GM12892 (cell line): ENCODE measurements at regions not wholly inside any gene's neighbourhood (a gene's known extent, or its start where the extent isn't known, plus 50 kb on each side); places are given as distances from the start of the nearest gene placed in this dataset.
A peak's percentile ranks its signal among the peaks of the same experiment; 100 is the strongest.

Source experiments
- DNase-seq: peaks from one replicate; pipeline ENCODE4 v3.0.0; 2011; ENCODE audit not compliant: insufficient read length
- FAIRE-seq: peaks from 2 replicates; lab custom pipeline; 2011; peaks lifted over from hg19 to GRCh38; lab: Jason Lieb, UNC
- POLR2A ChIP-seq: IDR thresholded peaks from 2 replicates; pipeline ENCODE4 v1.6.1; 2011; ENCODE audit warnings: low read depth, low read length, control low read depth
- POLR2AphosphoS5 ChIP-seq: IDR thresholded peaks from 2 replicates; pipeline ENCODE4 v1.6.1; 2011; ENCODE audit warnings: low read depth, low read length, control low read depth
- TAF1 ChIP-seq: IDR thresholded peaks from 2 replicates; pipeline ENCODE4 v1.6.1; 2011; ENCODE audit warnings: low read depth, mild to moderate bottlenecking, control low read depth, low read length, borderline replicate concordance

GRCh38 chr2:201959626-201960025, 74.0 kb upstream of the FZD7 start:
- DNase-seq (no peak), FAIRE-seq (no peak)
- TF ChIP-seq POLR2AphosphoS5, result no peak
- TF ChIP-seq TAF1, result no peak
- no peak for TF ChIP-seq POLR2A

- FAIRE-seq, result no peak
These were observed 73.3 kb upstream of the FZD7 start for GRCh38 chr2:201960305-201960704.

GRCh38 chr2:201961401-201961800, 72.3 kb upstream of the FZD7 start:
- no peak for TF ChIP-seq TAF1
- no peak for TF ChIP-seq POLR2AphosphoS5
- TF ChIP-seq POLR2A, result no peak
- FAIRE-seq, result no peak
- no peak for DNase-seq

More at GRCh38 chr2:201960305-201960704, 73.3 kb upstream of the FZD7 start:
- DNase-seq, result no peak
- TF ChIP-seq POLR2AphosphoS5 (no peak), POLR2A (no peak), TAF1 (no peak)

- FAIRE-seq (no peak), DNase-seq (no peak)
- TF ChIP-seq POLR2A, result no peak
- TF ChIP-seq POLR2AphosphoS5, result no peak
- TF ChIP-seq TAF1, result no peak
These were observed 70.7 kb upstream of the FZD7 start for GRCh38 chr2:201962774-201963562.

- no peak for DNase-seq
- TF ChIP-seq TAF1 (no peak), POLR2AphosphoS5 (no peak), POLR2A (no peak)
- no peak for FAIRE-seq
These were observed 69.6 kb upstream of the FZD7 start for GRCh38 chr2:201964011-201964410.

- DNase-seq (no peak), FAIRE-seq (peak; percentile 61)
- TF ChIP-seq POLR2AphosphoS5 (no peak), TAF1 (no peak), POLR2A (no peak)
These were observed 68.9 kb upstream of the FZD7 start for GRCh38 chr2:201964631-201965206.

GRCh38 chr2:201965550-201965949, 68.1 kb upstream of the FZD7 start:
- no peak for FAIRE-seq
- DNase-seq, result no peak
- TF ChIP-seq TAF1, result no peak
- TF ChIP-seq POLR2AphosphoS5, result no peak
- no peak for TF ChIP-seq POLR2A

- TF ChIP-seq POLR2A (no peak), TAF1 (no peak), POLR2AphosphoS5 (no peak)
- DNase-seq (no peak), FAIRE-seq (no peak)
These were observed 66.8 kb upstream of the FZD7 start for GRCh38 chr2:201966691-201967438.

GRCh38 chr2:201968050-201968449, 65.6 kb upstream of the FZD7 start:
- DNase-seq (no peak), FAIRE-seq (no peak)
- no peak for TF ChIP-seq POLR2AphosphoS5
- no peak for TF ChIP-seq TAF1
- no peak for TF ChIP-seq POLR2A

GRCh38 chr2:201968476-201968875, 65.2 kb upstream of the FZD7 start:
- TF ChIP-seq POLR2A, result no peak
- no peak for TF ChIP-seq TAF1
- no peak for TF ChIP-seq POLR2AphosphoS5
- FAIRE-seq (no peak), DNase-seq (no peak)

GRCh38 chr2:201969241-201969937, 64.3 kb upstream of the FZD7 start:
- TF ChIP-seq POLR2A, result no peak
- no peak for TF ChIP-seq POLR2AphosphoS5
- no peak for TF ChIP-seq TAF1
- FAIRE-seq (no peak), DNase-seq (no peak)
